MM.1S (cell line): ENCODE measurements at regions not wholly inside any gene's neighbourhood (a gene's known extent, or its start where the extent isn't known, plus 50 kb on each side); places are given as distances from the start of the nearest gene placed in this dataset.

Source experiments
- DNase-seq: peaks from one replicate; pipeline ENCODE4 v3.0.0-alpha.2; 2015
- H2AFZ ChIP-seq: fragments of 300-600 bp; sonication (generic); 2 replicates; pipeline ENCODE4 v1.6.0; 2016; ENCODE audit warnings: antibody characterized with exemption, low read length
- H3F3A ChIP-seq: fragments of 300-600 bp; sonication (generic); 2 replicates; pipeline ENCODE4 v1.6.1; 2016; ENCODE audit warnings: mild to moderate bottlenecking, antibody characterized with exemption, low read length, moderate library complexity, mixed read lengths; ENCODE audit not compliant: insufficient read depth
- H3K27ac ChIP-seq: fragments of 300-600 bp; sonication (generic); 2 replicates; pipeline ENCODE4 v1.5.1; 2016; ENCODE audit warnings: mild to moderate bottlenecking, low read length
- H3K27me3 ChIP-seq: fragments of 300-600 bp; sonication (generic); replicated peaks from 2 replicates; pipeline ENCODE4 v1.6.0; 2016; ENCODE audit warnings: low read length; ENCODE audit not compliant: insufficient read depth
- H3K36me3 ChIP-seq: fragments of 300-600 bp; sonication (generic); replicated peaks from 2 replicates; pipeline ENCODE4 v1.6.1; 2016; ENCODE audit warnings: mild to moderate bottlenecking, low read length, mixed read lengths; ENCODE audit not compliant: insufficient read depth
- H3K4me1 ChIP-seq: fragments of 300-600 bp; sonication (generic); 2 replicates; pipeline ENCODE4 v1.6.1; 2016; ENCODE audit warnings: low read length, mixed read lengths
- H3K4me2 ChIP-seq: fragments of 300-600 bp; sonication (generic); 2 replicates; pipeline ENCODE4 v1.6.0; 2016; ENCODE audit warnings: low read depth, low read length
- H3K4me3 ChIP-seq: fragments of 300-600 bp; sonication (generic); 2 replicates; pipeline ENCODE4 v1.5.1; 2016; ENCODE audit warnings: low read length, mixed read lengths
- H3K79me2 ChIP-seq: fragments of 300-600 bp; sonication (generic); 2 replicates; pipeline ENCODE4 v1.6.1; 2016; ENCODE audit warnings: mixed run types, low read length, mixed read lengths
- H3K9ac ChIP-seq: fragments of 300-600 bp; sonication (generic); 2 replicates; pipeline ENCODE4 v1.6.1; 2016; ENCODE audit warnings: low read length, mixed read lengths
- H3K9me2 ChIP-seq: fragments of 300-600 bp; sonication (generic); replicated peaks from 2 replicates; pipeline ENCODE4 v1.6.1; 2016; ENCODE audit warnings: mild to moderate bottlenecking, low read length, mixed read lengths; ENCODE audit not compliant: insufficient read depth
- H3K9me3 ChIP-seq: fragments of 300-600 bp; sonication (generic); replicated peaks from 2 replicates; pipeline ENCODE4 v1.6.1; 2016; ENCODE audit warnings: mild to moderate bottlenecking, low read length, mixed read lengths; ENCODE audit not compliant: insufficient read depth
- H4K20me1 ChIP-seq: fragments of 300-600 bp; sonication (generic); 2 replicates; pipeline ENCODE4 v1.6.1; 2016; ENCODE audit warnings: mild to moderate bottlenecking, low read length, moderate library complexity, mixed read lengths; ENCODE audit not compliant: insufficient read depth
- CTCF ChIP-seq: fragments of 300-600 bp; sonication (generic); IDR thresholded peaks from 2 replicates; pipeline ENCODE4 v1.5.1; 2016; ENCODE audit warnings: antibody characterized with exemption, low read length, mixed read lengths
- EZH2 ChIP-seq: fragments of 300-600 bp; sonication (generic); optimal IDR thresholded peaks from 2 replicates; pipeline ENCODE3; 2017; ENCODE audit warnings: low read depth, mild to moderate bottlenecking, antibody characterized with exemption, low read length, mixed read lengths
- EZH2phosphoT487 ChIP-seq: fragments of 300-600 bp; sonication (generic); IDR thresholded peaks from 2 replicates; pipeline ENCODE4 v1.6.1; 2018; ENCODE audit warnings: antibody characterized with exemption, low read length

DNA sequence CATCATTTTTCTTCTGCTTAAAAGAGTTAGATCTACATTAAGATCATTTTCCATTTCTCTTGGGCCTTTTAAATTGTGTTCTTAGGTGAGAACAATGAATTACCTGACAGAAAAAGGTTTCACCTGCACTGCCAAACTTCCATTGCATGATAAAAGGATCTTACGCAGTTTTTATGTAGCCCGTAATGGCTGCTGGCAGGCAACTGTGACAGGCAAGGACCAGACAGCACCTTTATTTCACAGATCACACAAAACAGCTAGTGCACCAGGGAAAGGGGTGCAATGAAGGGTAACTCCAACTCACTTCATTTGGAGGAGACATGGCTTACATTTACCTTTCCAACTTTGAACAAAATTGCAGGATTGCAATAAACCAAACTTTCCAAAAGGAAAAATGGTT lies 159.8 kb downstream of the SLITRK1 start:
- no peak overlapping the region for H3K27ac ChIP-seq

GRCh38 chr13:83716121-83716520 lies 166.2 kb downstream of the SLITRK1 start:
- Histone ChIP-seq H3K4me2 (no peak overlapping the region), H3K4me3 (no peak overlapping the region), H3K9ac (no peak overlapping the region), H3K36me3 (no peaks in the 10 kb centered on the region), H3K27ac (no peak overlapping the region), H3K9me3 (no peaks in the 10 kb centered on the region), H3K79me2 (no peaks in the 10 kb centered on the region), H3K4me1 (no peaks in the 10 kb centered on the region), H2AFZ (no peak overlapping the region), H4K20me1 (no peaks in the 10 kb centered on the region), H3K9me2 (no peaks in the 10 kb centered on the region), H3K27me3 (no peaks in the 10 kb centered on the region), H3F3A (no peaks in the 10 kb centered on the region)
- TF ChIP-seq EZH2 (no peak), CTCF (no peak), EZH2phosphoT487 (no peak)
- no peak for DNase-seq

More for the DNA sequence above, 159.8 kb downstream of the SLITRK1 start:
- no peaks in the 10 kb centered on the region for H4K20me1 ChIP-seq
- H2AFZ ChIP-seq, result no peak overlapping the region
- H3K4me3 ChIP-seq, result no peak overlapping the region
- no peaks in the 10 kb centered on the region for H3K9me2 ChIP-seq
- no peaks in the 10 kb centered on the region for H3K4me1 ChIP-seq
- no peaks in the 10 kb centered on the region for H3K36me3 ChIP-seq
- no peaks in the 10 kb centered on the region for H3K79me2 ChIP-seq
- no peak overlapping the region for H3K4me2 ChIP-seq
- DNase-seq, result no peak
- H3K9ac ChIP-seq, result no peak overlapping the region
- H3K9me3 ChIP-seq, result no peaks in the 10 kb centered on the region
- no peak for TF ChIP-seq EZH2
- no peak for TF ChIP-seq EZH2phosphoT487
- TF ChIP-seq CTCF, result no peak
- H3K27me3 ChIP-seq, result no peaks in the 10 kb centered on the region
- H3F3A ChIP-seq, result no peaks in the 10 kb centered on the region

DNA sequence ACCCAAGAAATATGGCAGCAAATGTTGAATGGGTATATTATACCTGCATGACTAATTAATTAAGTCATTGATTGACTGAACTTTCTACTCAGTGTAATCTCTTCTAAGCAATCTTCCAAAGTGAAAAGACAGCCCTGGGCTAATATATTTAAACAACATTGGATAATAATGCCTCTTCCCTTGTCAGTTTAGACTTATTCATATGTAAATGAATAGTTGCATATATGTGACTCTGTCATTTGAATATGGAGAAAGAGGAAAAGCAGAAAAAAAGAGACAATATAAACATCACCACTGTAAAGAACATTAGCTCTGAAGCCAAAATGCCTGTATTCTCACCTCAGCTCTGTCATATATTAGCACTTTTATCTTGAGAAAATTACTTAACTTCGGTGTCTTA lies 168.0 kb downstream of the SLITRK1 start:
- H3K9ac ChIP-seq, result no peak overlapping the region
- no peaks in the 10 kb centered on the region for H3F3A ChIP-seq
- H3K36me3 ChIP-seq, result no peaks in the 10 kb centered on the region
- H3K9me3 ChIP-seq, result no peaks in the 10 kb centered on the region
- DNase-seq, result no peak
- no peak overlapping the region for H3K4me3 ChIP-seq
- H3K27ac ChIP-seq, result no peak overlapping the region
- H4K20me1 ChIP-seq, result no peaks in the 10 kb centered on the region
- TF ChIP-seq EZH2, result no peak
- TF ChIP-seq EZH2phosphoT487, result no peak
- TF ChIP-seq CTCF, result no peak
- H3K27me3 ChIP-seq, result no peaks in the 10 kb centered on the region
- no peaks in the 10 kb centered on the region for H3K4me1 ChIP-seq
- H3K79me2 ChIP-seq, result no peaks in the 10 kb centered on the region
- H3K4me2 ChIP-seq, result no peak overlapping the region
- no peak overlapping the region for H2AFZ ChIP-seq
- no peaks in the 10 kb centered on the region for H3K9me2 ChIP-seq
